ENCODE measurements at regions not wholly inside any gene's neighbourhood (a gene's known extent, or its start where the extent isn't known, plus 50 kb on each side); places are given as distances from the start of the nearest gene placed in this dataset.

GRCh38 chr7:25812086-25812850, 339.7 kb upstream of the NFE2L3 start:
- no peak for DNase-seq
- TF ChIP-seq GATA1 (IDR thresholded peaks at IDR 0.05; ENCODE audit: low read depth, low read length) (no peak), POLR2A (IDR thresholded peaks at IDR 0.05; ENCODE audit: low read length) (no peak)

- TF ChIP-seq GATA1 (IDR thresholded peaks at IDR 0.05; ENCODE audit: low read depth, low read length) (no peak), POLR2A (IDR thresholded peaks at IDR 0.05; ENCODE audit: low read length) (no peak)
- DNase-seq = no peak
Measured at GRCh38 chr7:25813381-25813780, 338.6 kb upstream of the NFE2L3 start.

- TF ChIP-seq GATA1 (IDR thresholded peaks at IDR 0.05; ENCODE audit: low read depth, low read length) = no peak
- TF ChIP-seq POLR2A (IDR thresholded peaks at IDR 0.05; ENCODE audit: low read length) = no peak
- DNase-seq = no peak
Measured at GRCh38 chr7:25815711-25816110, 336.3 kb upstream of the NFE2L3 start.

- peak in 1 of 2 experiments; percentile 40 for DNase-seq
- TF ChIP-seq GATA1 (IDR thresholded peaks at IDR 0.05; ENCODE audit: low read depth, low read length) (no peak), POLR2A (IDR thresholded peaks at IDR 0.05; ENCODE audit: low read length) (no peak)
Measured at GRCh38 chr7:25820432-25821040, 331.5 kb upstream of the NFE2L3 start.

- no peak for DNase-seq
- no peak for TF ChIP-seq POLR2A (IDR thresholded peaks at IDR 0.05; ENCODE audit: low read length)
Measured at GRCh38 chr7:25821225-25821624, 330.8 kb upstream of the NFE2L3 start.

GRCh38 chr7:25822823-25823222, 329.2 kb upstream of the NFE2L3 start:
- no peak for DNase-seq
- TF ChIP-seq GATA1 (IDR thresholded peaks at IDR 0.05; ENCODE audit: low read depth, low read length) (no peak), POLR2A (IDR thresholded peaks at IDR 0.05; ENCODE audit: low read length) (no peak)

- no peak for TF ChIP-seq GATA1 (IDR thresholded peaks at IDR 0.05; ENCODE audit: low read depth, low read length)
- no peak for TF ChIP-seq POLR2A (IDR thresholded peaks at IDR 0.05; ENCODE audit: low read length)
- no peak for DNase-seq
Measured at GRCh38 chr7:25823571-25823970, 328.4 kb upstream of the NFE2L3 start.

- TF ChIP-seq POLR2A (IDR thresholded peaks at IDR 0.05; ENCODE audit: low read length) = no peak
- no peak for DNase-seq
Measured at GRCh38 chr7:25828468-25828867, 323.5 kb upstream of the NFE2L3 start.

GRCh38 chr7:25829663-25830062, 322.3 kb upstream of the NFE2L3 start:
- no peak for DNase-seq
- TF ChIP-seq GATA1 (IDR thresholded peaks at IDR 0.05; ENCODE audit: low read depth, low read length) (no peak), POLR2A (IDR thresholded peaks at IDR 0.05; ENCODE audit: low read length) (no peak)

GRCh38 chr7:25830215-25830614, 321.8 kb upstream of the NFE2L3 start:
- DNase-seq = no peak
- no peak for TF ChIP-seq POLR2A (IDR thresholded peaks at IDR 0.05; ENCODE audit: low read length)
- TF ChIP-seq GATA1 (IDR thresholded peaks at IDR 0.05; ENCODE audit: low read depth, low read length) = no peak

GRCh38 chr7:25831062-25831691, 320.8 kb upstream of the NFE2L3 start:
- TF ChIP-seq POLR2A (IDR thresholded peaks at IDR 0.05; ENCODE audit: low read length) (no peak), GATA1 (IDR thresholded peaks at IDR 0.05; ENCODE audit: low read depth, low read length) (no peak)

GRCh38 chr7:25831831-25832411, 320.1 kb upstream of the NFE2L3 start:
- TF ChIP-seq GATA1 (IDR thresholded peaks at IDR 0.05; ENCODE audit: low read depth, low read length) = no peak
- no peak for TF ChIP-seq POLR2A (IDR thresholded peaks at IDR 0.05; ENCODE audit: low read length)
- DNase-seq = no peak

More at GRCh38 chr7:25831062-25831691, 320.8 kb upstream of the NFE2L3 start:
- no peak for DNase-seq

GRCh38 chr7:25832456-25832855, 319.5 kb upstream of the NFE2L3 start:
- TF ChIP-seq GATA1 (IDR thresholded peaks at IDR 0.05; ENCODE audit: low read depth, low read length) = no peak
- no peak for TF ChIP-seq POLR2A (IDR thresholded peaks at IDR 0.05; ENCODE audit: low read length)
- DNase-seq = no peak

- DNase-seq = no peak
- TF ChIP-seq POLR2A (IDR thresholded peaks at IDR 0.05; ENCODE audit: low read length) = no peak
- TF ChIP-seq GATA1 (IDR thresholded peaks at IDR 0.05; ENCODE audit: low read depth, low read length) = no peak
Measured at GRCh38 chr7:25832929-25833328, 319.1 kb upstream of the NFE2L3 start.

All from erythroblast (primary cell).